A549 (cell line): ENCODE measurements at regions not wholly inside any gene's neighbourhood (a gene's known extent, or its start where the extent isn't known, plus 50 kb on each side); places are given as distances from the start of the nearest gene placed in this dataset.
"Not testable (repeated sequence)": the region's sequence is repeated elsewhere in the genome, so short reads cannot be mapped to it uniquely, and the experiment has no call there.

Source experiments
- EP300 ChIP-seq, 2 experiments: fragments of >200 bp; sonication (Bioruptor Twin); formaldehyde crosslinking; IDR thresholded peaks; 2 replicates in 1 of 2; 3 replicates in 1 of 2; pipeline ENCODE4 v1.6.1; 2016 to 2017
- FOSL2 ChIP-seq, 2 experiments: fragments of 450-650 bp in 1 of 2; fragments of >200 bp in 1 of 2; sonication (Bioruptor Twin) in 1 of 2; formaldehyde crosslinking; IDR thresholded peaks; 2 replicates each; pipeline versions ENCODE4 v1.5.0 to v1.6.1; 2016 to 2020; ENCODE audit warnings: mild to moderate bottlenecking in 1 of 2, moderate library complexity in 1 of 2
- KDM1A ChIP-seq: fragments of 200-600 bp; sonication (generic); IDR thresholded peaks from 2 replicates; pipeline ENCODE4 v1.6.1; 2016; ENCODE audit warnings: low read depth, mild to moderate bottlenecking
- KDM5A ChIP-seq: fragments of 200-600 bp; sonication (generic); IDR thresholded peaks from 2 replicates; pipeline ENCODE4 v1.6.1; 2016; ENCODE audit warnings: antibody characterized with exemption, mild to moderate bottlenecking
- MAFK ChIP-seq: fragments of 450-650 bp; IDR thresholded peaks from 2 replicates; pipeline ENCODE4 v1.6.1; 2014; ENCODE audit not compliant: partially characterized antibody
- MAZ ChIP-seq: fragments of 150-350 bp; IDR thresholded peaks from 2 replicates; pipeline ENCODE4 v1.6.1; 2014; ENCODE audit warnings: antibody characterized with exemption, low read depth, low read length, borderline replicate concordance
- POLR2A ChIP-seq: IDR thresholded peaks from 2 replicates; pipeline ENCODE4 v1.6.1; 2012; ENCODE audit warnings: mild to moderate bottlenecking, low read length
- RARB ChIP-seq: fragments of 250-450 bp; sonication (Bioruptor Pico); IDR thresholded peaks from 2 replicates; pipeline ENCODE4 v1.8.0; 2021; ENCODE audit warnings: mild to moderate bottlenecking, moderate library complexity
- SREBF2 ChIP-seq: fragments of 450-650 bp; IDR thresholded peaks from 2 replicates; pipeline ENCODE4 v1.6.1; 2014; ENCODE audit warnings: mild to moderate bottlenecking, moderate library complexity
- TF ChIP-seq, protein P1 (sequence below): fragments of >200 bp; sonication (Bioruptor Twin); formaldehyde crosslinking; IDR thresholded peaks from 3 replicates; pipeline ENCODE4 v1.5.1; 2016
- TF ChIP-seq, protein P2 (sequence below): IDR thresholded peaks from 2 replicates; pipeline ENCODE4 v1.6.1; 2012
- TF ChIP-seq, protein P3 (sequence below): IDR thresholded peaks from 2 replicates; pipeline ENCODE4 v1.6.1; 2012

DNA sequence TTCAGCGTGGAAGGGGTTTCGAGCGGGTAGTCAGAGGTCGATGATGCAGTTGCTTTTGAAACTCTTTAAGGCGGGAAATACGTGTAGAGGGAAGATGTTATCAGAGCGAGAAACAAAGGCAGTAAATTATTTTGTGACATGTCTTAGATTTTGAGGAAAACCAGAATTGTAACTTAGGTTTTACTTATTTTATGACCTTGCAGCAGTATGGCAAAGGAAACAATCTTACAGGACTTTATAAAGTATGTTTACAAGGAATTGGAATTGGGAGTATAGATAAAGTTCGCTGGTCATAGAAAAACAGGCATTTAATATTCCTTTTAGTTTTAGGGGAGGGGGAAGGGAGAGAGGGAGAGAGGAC lies 103.3 kb downstream of the FAM72B start:
- TF ChIP-seq, protein P1, sequence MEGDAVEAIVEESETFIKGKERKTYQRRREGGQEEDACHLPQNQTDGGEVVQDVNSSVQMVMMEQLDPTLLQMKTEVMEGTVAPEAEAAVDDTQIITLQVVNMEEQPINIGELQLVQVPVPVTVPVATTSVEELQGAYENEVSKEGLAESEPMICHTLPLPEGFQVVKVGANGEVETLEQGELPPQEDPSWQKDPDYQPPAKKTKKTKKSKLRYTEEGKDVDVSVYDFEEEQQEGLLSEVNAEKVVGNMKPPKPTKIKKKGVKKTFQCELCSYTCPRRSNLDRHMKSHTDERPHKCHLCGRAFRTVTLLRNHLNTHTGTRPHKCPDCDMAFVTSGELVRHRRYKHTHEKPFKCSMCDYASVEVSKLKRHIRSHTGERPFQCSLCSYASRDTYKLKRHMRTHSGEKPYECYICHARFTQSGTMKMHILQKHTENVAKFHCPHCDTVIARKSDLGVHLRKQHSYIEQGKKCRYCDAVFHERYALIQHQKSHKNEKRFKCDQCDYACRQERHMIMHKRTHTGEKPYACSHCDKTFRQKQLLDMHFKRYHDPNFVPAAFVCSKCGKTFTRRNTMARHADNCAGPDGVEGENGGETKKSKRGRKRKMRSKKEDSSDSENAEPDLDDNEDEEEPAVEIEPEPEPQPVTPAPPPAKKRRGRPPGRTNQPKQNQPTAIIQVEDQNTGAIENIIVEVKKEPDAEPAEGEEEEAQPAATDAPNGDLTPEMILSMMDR, result not testable (repeated sequence)
- not testable (repeated sequence) for TF ChIP-seq POLR2A; EP300 (IDR thresholded peaks at IDR 0.05); RARB (CRISPR knock-in tag); FOSL2 (IDR thresholded peaks at IDR 0.05); FOSL2 (CRISPR knock-in tag; IDR thresholded peaks at IDR 0.05); SREBF2; MAZ; KDM1A; KDM5A; MAFK
- TF ChIP-seq, protein P2, sequence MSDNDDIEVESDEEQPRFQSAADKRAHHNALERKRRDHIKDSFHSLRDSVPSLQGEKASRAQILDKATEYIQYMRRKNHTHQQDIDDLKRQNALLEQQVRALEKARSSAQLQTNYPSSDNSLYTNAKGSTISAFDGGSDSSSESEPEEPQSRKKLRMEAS, result not testable (repeated sequence)
- TF ChIP-seq, protein P3, sequence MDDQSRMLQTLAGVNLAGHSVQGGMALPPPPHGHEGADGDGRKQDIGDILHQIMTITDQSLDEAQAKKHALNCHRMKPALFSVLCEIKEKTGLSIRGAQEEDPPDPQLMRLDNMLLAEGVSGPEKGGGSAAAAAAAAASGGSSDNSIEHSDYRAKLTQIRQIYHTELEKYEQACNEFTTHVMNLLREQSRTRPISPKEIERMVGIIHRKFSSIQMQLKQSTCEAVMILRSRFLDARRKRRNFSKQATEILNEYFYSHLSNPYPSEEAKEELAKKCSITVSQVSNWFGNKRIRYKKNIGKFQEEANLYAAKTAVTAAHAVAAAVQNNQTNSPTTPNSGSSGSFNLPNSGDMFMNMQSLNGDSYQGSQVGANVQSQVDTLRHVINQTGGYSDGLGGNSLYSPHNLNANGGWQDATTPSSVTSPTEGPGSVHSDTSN, result not testable (repeated sequence)
